ENCODE measurements at regions not wholly inside any gene's neighbourhood (a gene's known extent, or its start where the extent isn't known, plus 50 kb on each side); places are given as distances from the start of the nearest gene placed in this dataset.

DNA sequence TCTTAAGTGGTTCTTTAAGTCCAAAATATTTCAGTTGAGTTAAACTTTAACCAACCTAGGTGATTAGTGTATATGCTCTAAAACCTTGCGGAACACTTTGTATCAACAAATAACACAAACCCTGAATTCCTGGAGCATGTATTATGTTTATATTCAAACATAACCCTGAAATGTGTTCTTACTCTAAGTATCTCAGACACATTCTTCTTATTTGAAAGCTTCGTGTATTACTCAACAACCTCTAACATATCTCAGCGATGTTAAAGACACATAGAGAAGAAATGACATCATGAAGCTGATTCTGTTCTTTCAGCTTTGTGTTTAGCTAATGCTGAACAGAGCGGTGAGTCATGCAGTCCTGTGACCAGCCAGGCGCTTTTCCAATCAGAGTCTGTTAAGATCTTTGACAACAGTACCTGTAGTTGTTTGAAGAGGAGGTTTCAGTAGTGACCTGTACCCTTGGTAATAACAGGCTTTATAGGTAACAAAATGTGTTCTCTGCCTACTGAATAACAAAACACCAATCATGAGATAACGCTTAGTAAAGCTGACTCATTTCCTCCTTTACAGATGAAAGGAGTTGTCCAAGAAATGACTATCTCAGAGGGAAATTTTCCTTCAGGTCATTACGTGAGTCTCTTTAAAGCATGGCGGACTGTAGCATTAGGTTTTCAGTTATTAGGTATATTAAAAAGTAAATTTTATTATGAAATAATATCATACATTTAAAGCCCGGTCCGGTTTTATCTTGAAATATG lies 67.3 kb upstream of the KLF6 start:
- no peak for DNase-seq

GRCh38 chr10:3850999-3851937 lies 66.3 kb upstream of the KLF6 start:
- DNase-seq, result no peak

DNA sequence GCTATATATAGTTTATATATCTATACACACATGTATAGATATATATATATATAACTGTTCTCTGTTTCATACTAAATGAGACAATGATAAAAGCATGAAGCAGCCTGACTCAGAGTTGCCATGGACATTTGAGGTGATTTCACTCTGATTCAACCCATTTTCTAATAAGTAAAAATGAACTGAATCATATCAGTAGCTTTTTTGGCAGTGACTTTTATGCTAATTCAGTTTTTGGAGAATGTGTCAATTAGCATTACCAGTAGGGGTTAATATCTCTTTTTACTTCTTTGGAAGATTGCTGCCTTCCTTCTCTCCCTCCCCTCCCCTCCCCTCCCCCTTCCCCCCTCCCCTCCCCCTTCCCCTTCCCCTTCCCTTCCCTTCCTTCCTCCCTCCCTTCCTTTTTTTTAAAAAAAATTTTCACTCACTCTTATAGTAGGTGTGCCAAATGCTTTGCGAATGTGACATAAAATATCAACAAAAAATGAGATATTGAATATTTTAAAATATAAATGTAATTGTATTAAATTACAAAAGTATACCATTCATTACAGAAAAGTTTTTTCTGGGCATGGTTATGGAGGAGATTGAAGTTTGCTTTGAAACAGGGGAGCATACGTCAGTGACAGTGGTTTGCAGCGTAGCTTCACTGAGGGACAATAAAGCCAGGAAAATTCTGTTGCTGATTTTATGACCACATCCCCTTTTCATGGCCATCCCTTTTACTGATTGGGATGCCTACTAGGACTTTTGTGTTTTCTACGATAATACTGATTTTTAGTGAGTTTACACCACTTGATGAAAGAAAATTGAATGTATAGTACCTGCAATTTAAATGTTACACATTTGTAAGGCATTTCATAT lies 64.0 kb upstream of the KLF6 start:
- DNase-seq, result no peak

GRCh38 chr10:3848005-3848774 lies 63.2 kb upstream of the KLF6 start:
- DNase-seq, result no peak

DNA sequence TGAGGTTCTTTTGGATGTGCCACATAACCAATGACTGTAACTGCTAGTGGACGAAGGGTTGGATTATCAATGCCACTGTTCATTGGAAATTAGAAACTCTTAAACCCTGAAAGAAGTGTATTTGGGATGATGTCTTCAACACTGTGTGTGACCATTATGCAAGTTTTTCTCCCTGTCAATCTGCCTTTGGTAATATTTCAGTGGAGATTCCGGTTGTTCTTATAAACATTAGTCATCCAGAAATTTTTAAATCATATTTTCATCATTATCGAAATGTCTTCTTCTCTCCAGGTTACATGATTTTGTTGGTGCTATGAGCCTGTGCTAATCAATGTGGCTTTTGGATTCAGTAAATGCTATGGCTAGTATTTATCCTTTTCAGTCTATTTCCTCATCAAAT lies 61.7 kb upstream of the KLF6 start:
- no peak for DNase-seq

DNA sequence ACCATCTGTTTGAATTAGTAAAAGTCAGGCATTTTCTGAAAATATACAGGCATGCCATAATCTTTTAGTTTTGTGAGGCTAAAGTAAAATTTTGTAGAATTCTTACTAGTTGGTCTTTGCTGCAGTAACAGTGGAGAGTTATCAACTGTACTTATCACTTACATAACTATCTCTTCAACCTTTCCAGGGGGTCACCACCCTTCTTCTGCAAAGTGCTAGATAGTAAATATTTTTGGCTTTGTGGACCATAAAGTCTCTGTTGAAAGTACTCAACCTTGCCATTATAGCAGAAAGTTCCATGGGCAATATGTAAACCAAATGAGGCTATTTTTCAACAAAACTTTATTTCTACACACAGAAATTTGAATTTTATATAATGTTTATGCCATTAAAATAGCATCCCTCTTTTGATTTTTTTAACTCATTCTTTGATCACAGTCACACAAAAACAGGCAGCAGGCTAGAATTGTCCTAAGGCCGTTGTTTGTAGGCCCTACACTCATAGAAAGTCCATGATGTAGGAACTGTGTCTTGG lies 59.5 kb upstream of the KLF6 start:
- DNase-seq, result no peak

- no peak for DNase-seq
Measured at GRCh38 chr10:3838460-3839437, 53.7 kb upstream of the KLF6 start.

DNA sequence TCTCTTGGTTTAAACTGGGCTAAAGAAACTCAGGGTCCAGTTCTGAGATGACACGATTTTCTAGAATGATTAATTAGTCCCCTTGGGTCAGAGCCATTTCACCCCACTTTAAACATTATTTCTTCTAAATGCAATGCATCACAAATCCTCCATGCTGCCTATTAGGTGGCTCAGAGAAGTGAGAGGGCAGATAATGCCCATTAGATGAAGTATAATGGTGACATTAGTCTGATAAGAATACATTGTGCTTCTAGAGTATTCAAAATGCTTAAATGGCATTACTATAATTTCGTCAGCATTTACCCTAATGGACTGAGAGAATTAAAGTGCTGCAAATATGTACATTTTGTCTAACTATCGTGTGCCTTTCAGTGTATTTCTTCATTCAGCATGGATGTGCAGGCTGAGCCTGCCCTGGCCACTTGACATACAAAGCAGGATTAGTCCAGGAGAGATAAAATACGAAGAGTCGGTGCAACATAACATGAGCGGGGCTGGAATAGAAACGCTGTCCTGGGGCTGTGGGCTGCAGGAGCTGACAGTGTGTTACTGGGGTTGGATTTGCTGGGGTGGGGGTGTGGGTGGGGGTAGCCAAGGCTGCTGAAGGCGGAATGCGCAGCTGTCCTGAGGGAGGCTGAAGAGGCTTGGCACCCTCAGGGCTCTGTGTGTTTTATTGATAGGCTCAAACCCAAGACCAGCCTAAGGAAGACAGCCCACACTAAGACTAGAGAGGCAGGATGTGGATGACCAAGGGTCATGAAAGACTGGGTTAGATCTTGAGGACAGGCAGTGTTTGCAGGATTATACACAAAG lies 52.8 kb upstream of the KLF6 start:
- DNase-seq, result no peak

DNA sequence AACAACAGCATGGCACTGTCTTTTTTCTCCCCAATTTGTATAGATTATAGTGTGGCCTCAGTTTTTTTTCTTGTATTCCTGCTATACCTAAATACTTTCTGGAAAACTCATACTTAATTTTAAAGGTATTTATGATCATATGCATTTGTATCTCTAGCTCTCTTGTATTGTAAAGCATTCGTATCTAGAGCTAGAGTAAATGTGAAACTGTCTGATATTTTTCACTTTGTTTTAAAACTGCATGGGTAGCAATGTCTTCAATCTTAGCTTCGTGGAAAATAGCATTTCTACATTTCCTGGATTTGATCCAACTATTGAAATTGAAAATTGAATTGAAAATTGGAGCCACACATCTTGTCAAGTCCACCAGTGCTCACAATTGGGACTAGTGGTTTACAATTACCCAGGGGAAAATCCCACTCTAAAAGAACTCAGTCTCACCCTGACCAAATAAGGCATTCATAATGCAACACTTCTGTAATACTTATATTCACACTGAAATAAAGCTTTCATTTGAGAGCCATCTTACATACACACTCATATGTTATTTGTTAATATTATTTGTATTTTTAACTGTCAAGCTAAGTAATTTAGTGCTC lies 51.3 kb upstream of the KLF6 start:
- no peak for DNase-seq

DNA sequence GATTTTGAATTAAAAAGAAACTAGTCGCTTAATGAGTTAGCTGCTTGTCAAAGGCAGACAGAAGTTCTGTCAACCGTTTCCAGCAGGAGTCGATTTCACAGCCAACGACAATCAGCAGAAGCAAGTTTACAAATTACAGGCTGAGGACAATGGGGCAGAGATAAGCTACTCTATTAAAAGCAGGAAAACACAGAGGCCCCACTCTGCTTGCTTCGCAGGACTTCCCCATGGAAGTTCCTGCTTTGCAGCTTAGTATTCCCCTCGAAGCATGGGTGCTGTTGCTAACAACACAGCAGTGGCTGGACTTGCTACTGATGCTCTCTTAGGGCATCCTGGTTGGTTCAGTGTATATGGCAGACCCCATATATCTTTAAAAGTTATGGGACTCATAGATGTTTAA lies 50.8 kb upstream of the KLF6 start:
- DNase-seq, result no peak

DNA sequence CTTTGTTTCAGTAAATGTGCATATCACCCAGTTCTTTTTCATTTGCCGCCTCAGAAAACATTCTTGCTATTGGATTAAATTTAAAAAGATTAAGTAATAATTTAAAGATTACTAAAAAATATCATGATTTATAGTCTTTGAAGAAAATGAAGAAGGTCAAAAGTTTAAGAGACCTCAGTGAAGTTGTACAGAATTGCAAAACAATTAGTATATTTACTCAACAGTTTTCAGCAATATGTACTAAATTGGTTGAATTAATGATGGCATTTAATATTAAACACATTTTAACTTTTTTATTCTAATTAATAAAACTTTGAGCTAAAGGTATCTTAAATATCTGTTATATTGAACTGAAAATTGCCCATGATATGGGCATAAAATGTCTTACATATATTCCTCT lies 49.9 kb upstream of the KLF6 start:
- DNase-seq, result no peak

Data from DMS79 treated with DMSO at 0.1 percent for 48 hours (cell line).